Gastroesophageal sphincter (tissue), 3 donors: ENCODE measurements at regions not wholly inside any gene's neighbourhood (a gene's known extent, or its start where the extent isn't known, plus 50 kb on each side); places are given as distances from the start of the nearest gene placed in this dataset.

Experiments used
- POLR2A ChIP-seq, 2 donors: fragments of 450-650 bp; IDR thresholded peaks; one replicate each; pipeline ENCODE4 v1.6.1; 2017; ENCODE audit warnings: antibody characterized with exemption in 2 of 2, mild to moderate bottlenecking in 2 of 2, moderate library complexity in 1 of 2
- TF ChIP-seq, protein P1 (sequence below), 4 experiments: fragments of 200-600 bp in 2 of 4; fragments of 450-650 bp in 2 of 4; sonication (generic) in 1 of 4; IDR thresholded peaks; one replicate each; pipeline ENCODE4 v1.5.1; 2017 to 2019; ENCODE audit warnings: antibody characterized with exemption in 4 of 4, mild to moderate bottlenecking in 2 of 4, moderate library complexity in 2 of 4

DNA sequence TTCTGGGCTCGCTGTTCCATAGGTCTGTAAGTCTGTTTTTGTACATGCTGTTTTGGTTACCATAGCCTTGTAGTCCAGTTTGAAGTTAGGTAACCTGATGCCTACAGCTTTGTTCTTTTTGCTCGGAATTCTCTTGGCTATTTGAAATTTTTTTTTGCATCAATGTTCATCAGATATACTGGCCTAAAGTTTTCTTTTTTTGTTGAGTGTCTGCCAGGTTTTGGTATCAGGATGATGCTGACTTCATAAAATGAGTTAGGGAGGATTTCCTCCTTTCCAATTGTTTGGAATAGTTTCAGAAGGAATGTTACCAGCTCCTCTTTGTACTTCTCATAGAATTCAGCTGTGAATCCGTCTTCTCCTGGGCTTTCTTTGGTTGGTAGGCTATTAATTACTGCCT lies 397.8 kb upstream of the HTR2A start:
- TF ChIP-seq, protein P1, sequence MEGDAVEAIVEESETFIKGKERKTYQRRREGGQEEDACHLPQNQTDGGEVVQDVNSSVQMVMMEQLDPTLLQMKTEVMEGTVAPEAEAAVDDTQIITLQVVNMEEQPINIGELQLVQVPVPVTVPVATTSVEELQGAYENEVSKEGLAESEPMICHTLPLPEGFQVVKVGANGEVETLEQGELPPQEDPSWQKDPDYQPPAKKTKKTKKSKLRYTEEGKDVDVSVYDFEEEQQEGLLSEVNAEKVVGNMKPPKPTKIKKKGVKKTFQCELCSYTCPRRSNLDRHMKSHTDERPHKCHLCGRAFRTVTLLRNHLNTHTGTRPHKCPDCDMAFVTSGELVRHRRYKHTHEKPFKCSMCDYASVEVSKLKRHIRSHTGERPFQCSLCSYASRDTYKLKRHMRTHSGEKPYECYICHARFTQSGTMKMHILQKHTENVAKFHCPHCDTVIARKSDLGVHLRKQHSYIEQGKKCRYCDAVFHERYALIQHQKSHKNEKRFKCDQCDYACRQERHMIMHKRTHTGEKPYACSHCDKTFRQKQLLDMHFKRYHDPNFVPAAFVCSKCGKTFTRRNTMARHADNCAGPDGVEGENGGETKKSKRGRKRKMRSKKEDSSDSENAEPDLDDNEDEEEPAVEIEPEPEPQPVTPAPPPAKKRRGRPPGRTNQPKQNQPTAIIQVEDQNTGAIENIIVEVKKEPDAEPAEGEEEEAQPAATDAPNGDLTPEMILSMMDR (IDR thresholded peaks at IDR 0.05) = no peak
- no peak for TF ChIP-seq POLR2A (IDR thresholded peaks at IDR 0.05)
